PC-3 (cell line): ENCODE measurements at regions not wholly inside any gene's neighbourhood (a gene's known extent, or its start where the extent isn't known, plus 50 kb on each side); places are given as distances from the start of the nearest gene placed in this dataset.

Experiments used
- ATAC-seq: fragments of 200-7000 bp; cut with Tn5 transposase; 2 replicates; pipeline ENCODE4 v1.9.1; 2020; ENCODE audit warnings: mild to moderate bottlenecking, moderate library complexity
- BruUV-seq: library from RNA; stranded (reverse); fragments of 400-500 nt; replicated peaks from 2 replicates; lab custom pipeline; 2021; lab: Mats Ljungman, UMichigan
- CTCF ChIA-PET: fragments of 300-600 bp; sonication (Branson Sonifier 250); formaldehyde crosslinking; loops from one replicate; lab custom pipeline; 2022; ENCODE audit warnings: antibody characterized with exemption; lab: Charles Lee
- POLR2A ChIA-PET: fragments of 300-600 bp; sonication (Branson Sonifier 250); formaldehyde crosslinking; loops from one replicate; lab custom pipeline; 2022; ENCODE audit warnings: antibody characterized with exemption; ENCODE audit not compliant: unreplicated experiment; lab: Charles Lee
- DNase-seq: peaks from one replicate; pipeline ENCODE4 v3.0.0-alpha.2; 2015
- H2AFZ ChIP-seq: fragments of 300-600 bp; sonication (generic); 2 replicates; pipeline ENCODE4 v1.6.0; 2016; ENCODE audit warnings: antibody characterized with exemption, low read length
- H3F3A ChIP-seq: fragments of 300-600 bp; sonication (generic); one replicate; pipeline ENCODE4 v1.6.0; 2017; ENCODE audit warnings: antibody characterized with exemption, low read length, control low read depth, mild to moderate bottlenecking; ENCODE audit not compliant: unreplicated experiment
- H3K27ac ChIP-seq: fragments of 300-600 bp; sonication (generic); 2 replicates; pipeline ENCODE4 v1.5.1; 2016; ENCODE audit warnings: mild to moderate bottlenecking, low read length
- H3K27me3 ChIP-seq: fragments of 300-600 bp; sonication (generic); 2 replicates; pipeline ENCODE4 v1.6.1; 2016; ENCODE audit warnings: low read length, mixed read lengths
- H3K36me3 ChIP-seq: fragments of 300-600 bp; sonication (generic); 2 replicates; pipeline ENCODE4 v1.6.1; 2016; ENCODE audit warnings: low read depth, mixed run types, low read length, mixed read lengths
- H3K4me1 ChIP-seq: fragments of 300-600 bp; sonication (generic); 2 replicates; pipeline ENCODE4 v1.5.1; 2016; ENCODE audit warnings: low read length; ENCODE audit not compliant: insufficient read depth
- H3K4me2 ChIP-seq: fragments of 300-600 bp; sonication (generic); 2 replicates; pipeline ENCODE4 v1.6.0; 2016; ENCODE audit warnings: low read length
- H3K4me3 ChIP-seq: fragments of 300-600 bp; sonication (generic); 2 replicates; pipeline ENCODE4 v1.5.1; 2016; ENCODE audit warnings: mild to moderate bottlenecking, low read length, mixed read lengths
- H3K79me2 ChIP-seq: fragments of 300-600 bp; sonication (generic); 2 replicates; pipeline ENCODE4 v1.6.1; 2017; ENCODE audit warnings: low read length, mixed read lengths
- H3K9ac ChIP-seq: fragments of 300-600 bp; sonication (generic); 2 replicates; pipeline ENCODE4 v1.6.0; 2016; ENCODE audit warnings: mild to moderate bottlenecking, low read length
- H3K9me2 ChIP-seq: fragments of 300-600 bp; sonication (generic); replicated peaks from 2 replicates; pipeline ENCODE4 v1.6.1; 2016; ENCODE audit warnings: mixed run types, low read length, mixed read lengths
- H3K9me3 ChIP-seq: fragments of 300-600 bp; sonication (generic); 2 replicates; pipeline ENCODE4 v1.6.1; 2016; ENCODE audit warnings: low read length, mixed read lengths
- H4K20me1 ChIP-seq: fragments of 300-600 bp; sonication (generic); 2 replicates; pipeline ENCODE4 v1.6.1; 2016; ENCODE audit warnings: low read length, mixed read lengths
- EZH2 ChIP-seq: fragments of 300-600 bp; sonication (generic); IDR thresholded peaks from one replicate; pipeline ENCODE4 v1.6.1; 2017; ENCODE audit warnings: antibody characterized with exemption, mild to moderate bottlenecking, low read length; ENCODE audit not compliant: unreplicated experiment
- EZH2phosphoT487 ChIP-seq: fragments of 300-600 bp; sonication (generic); IDR thresholded peaks from 2 replicates; pipeline ENCODE4 v1.6.1; 2018; ENCODE audit warnings: mild to moderate bottlenecking, antibody characterized with exemption, low read length, borderline replicate concordance
- intact Hi-C: fragments of 100-400 bp; cut with micrococcal nuclease; formaldehyde crosslinking; loops from 2 replicates; pipeline ENCODE4 v1.9.0; 2023
- TF ChIP-seq, protein P1 (sequence below): fragments of 300-600 bp; sonication (generic); conservative IDR thresholded peaks from 2 replicates; pipeline ENCODE4 v1.5.1; 2017; ENCODE audit warnings: antibody characterized with exemption, low read depth, mild to moderate bottlenecking, low read length

- TF ChIP-seq EZH2 (no peak), EZH2phosphoT487 (no peak)
- TF ChIP-seq, protein P1, sequence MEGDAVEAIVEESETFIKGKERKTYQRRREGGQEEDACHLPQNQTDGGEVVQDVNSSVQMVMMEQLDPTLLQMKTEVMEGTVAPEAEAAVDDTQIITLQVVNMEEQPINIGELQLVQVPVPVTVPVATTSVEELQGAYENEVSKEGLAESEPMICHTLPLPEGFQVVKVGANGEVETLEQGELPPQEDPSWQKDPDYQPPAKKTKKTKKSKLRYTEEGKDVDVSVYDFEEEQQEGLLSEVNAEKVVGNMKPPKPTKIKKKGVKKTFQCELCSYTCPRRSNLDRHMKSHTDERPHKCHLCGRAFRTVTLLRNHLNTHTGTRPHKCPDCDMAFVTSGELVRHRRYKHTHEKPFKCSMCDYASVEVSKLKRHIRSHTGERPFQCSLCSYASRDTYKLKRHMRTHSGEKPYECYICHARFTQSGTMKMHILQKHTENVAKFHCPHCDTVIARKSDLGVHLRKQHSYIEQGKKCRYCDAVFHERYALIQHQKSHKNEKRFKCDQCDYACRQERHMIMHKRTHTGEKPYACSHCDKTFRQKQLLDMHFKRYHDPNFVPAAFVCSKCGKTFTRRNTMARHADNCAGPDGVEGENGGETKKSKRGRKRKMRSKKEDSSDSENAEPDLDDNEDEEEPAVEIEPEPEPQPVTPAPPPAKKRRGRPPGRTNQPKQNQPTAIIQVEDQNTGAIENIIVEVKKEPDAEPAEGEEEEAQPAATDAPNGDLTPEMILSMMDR: no peak
- no peak overlapping the region for H3K27ac ChIP-seq
- no peak for DNase-seq
Measured at GRCh38 chr14:98143566-98143965, 1128.4 kb downstream of the BCL11B start.

GRCh38 chr14:98144964-98145363 lies 1127.0 kb downstream of the BCL11B start:
- Histone ChIP-seq H3K9me2 (no peaks in the 10 kb centered on the region), H3K9me3 (no peaks in the 10 kb centered on the region), H3K4me2 (no peak overlapping the region), H3K9ac (no peak overlapping the region), H3K27ac (no peak overlapping the region), H3K4me3 (no peak overlapping the region), H2AFZ (no peak overlapping the region), H3K27me3 (peaks cover 33% of the 10 kb centered on the region; the same call in 1 of the 2 replicates), H3K79me2 (no peaks in the 10 kb centered on the region), H4K20me1 (no peaks in the 10 kb centered on the region), H3K36me3 (no peaks in the 10 kb centered on the region), H3K4me1 (no peaks in the 10 kb centered on the region), H3F3A (no peaks in the 10 kb centered on the region)
- intact Hi-C loops: no loop called here
- CTCF ChIA-PET: no interaction called here
- POLR2A ChIA-PET: no interaction called here
- ATAC-seq (no peak), DNase-seq (peak; percentile 3)
- TF ChIP-seq EZH2phosphoT487: no peak
- TF ChIP-seq, protein P1: no peak
- no peak for TF ChIP-seq EZH2
- no TSS peak for BruUV-seq

More at GRCh38 chr14:98143566-98143965, 1128.4 kb downstream of the BCL11B start:
- no peak overlapping the region for H2AFZ ChIP-seq
- no peaks in the 10 kb centered on the region for H3K79me2 ChIP-seq
- H3K9me2 ChIP-seq: no peaks in the 10 kb centered on the region
- no peak overlapping the region for H3K9ac ChIP-seq
- no peak for ATAC-seq
- no peak overlapping the region for H3K4me3 ChIP-seq
- no peak overlapping the region for H3K4me2 ChIP-seq
- H4K20me1 ChIP-seq: no peaks in the 10 kb centered on the region
- CTCF ChIA-PET: no interaction called here
- H3K36me3 ChIP-seq: no peaks in the 10 kb centered on the region
- no peaks in the 10 kb centered on the region for H3K4me1 ChIP-seq
- H3K27me3 ChIP-seq: peaks cover 38% of the 10 kb centered on the region; the same call in 1 of the 2 replicates
- POLR2A ChIA-PET: no interaction called here
- H3K9me3 ChIP-seq: no peaks in the 10 kb centered on the region
- no TSS peak for BruUV-seq
- no peaks in the 10 kb centered on the region for H3F3A ChIP-seq
- intact Hi-C loops: no loop called here

DNA sequence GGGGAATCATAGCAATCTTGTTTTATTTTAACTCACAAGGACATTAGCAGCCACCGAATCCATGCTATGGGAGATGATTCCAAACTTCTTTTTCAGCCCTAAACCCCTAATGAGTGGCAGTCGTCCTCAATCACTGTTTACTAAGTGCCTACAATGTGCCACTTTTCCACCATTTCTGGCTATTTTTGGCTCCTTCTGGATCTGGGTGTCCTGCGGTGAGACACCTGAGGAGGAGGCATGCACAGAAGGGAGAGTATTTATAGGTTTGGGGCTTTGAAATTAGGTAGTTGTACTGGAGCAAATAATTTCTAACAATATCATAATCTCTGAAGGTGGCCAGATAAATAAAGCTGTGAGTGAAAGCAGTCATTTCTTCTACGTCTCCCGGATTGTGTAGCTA lies 1125.6 kb downstream of the BCL11B start:
- no peaks in the 10 kb centered on the region for H4K20me1 ChIP-seq
- H3K9ac ChIP-seq: no peak overlapping the region
- no peaks in the 10 kb centered on the region for H3K79me2 ChIP-seq
- ChIA-PET CTCF (no interaction called here), POLR2A (no interaction called here)
- no peak overlapping the region for H3K27ac ChIP-seq
- no peak overlapping the region for H3K4me2 ChIP-seq
- H3F3A ChIP-seq: no peaks in the 10 kb centered on the region
- H3K9me3 ChIP-seq: no peaks in the 10 kb centered on the region
- ATAC-seq (no peak), DNase-seq (no peak)
- no peaks in the 10 kb centered on the region for H3K36me3 ChIP-seq
- intact Hi-C loops: no loop called here
- TF ChIP-seq, protein P1: no peak
- TF ChIP-seq EZH2phosphoT487 (no peak), EZH2 (no peak)
- BruUV-seq: no TSS peak
- H3K9me2 ChIP-seq: no peaks in the 10 kb centered on the region
- H3K27me3 ChIP-seq: peaks cover 20% of the 10 kb centered on the region; the same call in 1 of the 2 replicates
- H3K4me1 ChIP-seq: no peaks in the 10 kb centered on the region
- H3K4me3 ChIP-seq: no peak overlapping the region
- H2AFZ ChIP-seq: no peak overlapping the region
